GM19351 (cell line): ENCODE measurements at regions not wholly inside any gene's neighbourhood (a gene's known extent, or its start where the extent isn't known, plus 50 kb on each side); places are given as distances from the start of the nearest gene placed in this dataset.
"Not testable (repeated sequence)": the region's sequence is repeated elsewhere in the genome, so short reads cannot be mapped to it uniquely, and the experiment has no call there.

Experiments
- ATAC-seq: cut with Tn5 transposase; IDR thresholded peaks from one replicate; pipeline ENCODE4 v1.9.1; 2021; ENCODE audit warnings: mild to moderate bottlenecking, moderate library complexity; ENCODE audit not compliant: unreplicated experiment

DNA sequence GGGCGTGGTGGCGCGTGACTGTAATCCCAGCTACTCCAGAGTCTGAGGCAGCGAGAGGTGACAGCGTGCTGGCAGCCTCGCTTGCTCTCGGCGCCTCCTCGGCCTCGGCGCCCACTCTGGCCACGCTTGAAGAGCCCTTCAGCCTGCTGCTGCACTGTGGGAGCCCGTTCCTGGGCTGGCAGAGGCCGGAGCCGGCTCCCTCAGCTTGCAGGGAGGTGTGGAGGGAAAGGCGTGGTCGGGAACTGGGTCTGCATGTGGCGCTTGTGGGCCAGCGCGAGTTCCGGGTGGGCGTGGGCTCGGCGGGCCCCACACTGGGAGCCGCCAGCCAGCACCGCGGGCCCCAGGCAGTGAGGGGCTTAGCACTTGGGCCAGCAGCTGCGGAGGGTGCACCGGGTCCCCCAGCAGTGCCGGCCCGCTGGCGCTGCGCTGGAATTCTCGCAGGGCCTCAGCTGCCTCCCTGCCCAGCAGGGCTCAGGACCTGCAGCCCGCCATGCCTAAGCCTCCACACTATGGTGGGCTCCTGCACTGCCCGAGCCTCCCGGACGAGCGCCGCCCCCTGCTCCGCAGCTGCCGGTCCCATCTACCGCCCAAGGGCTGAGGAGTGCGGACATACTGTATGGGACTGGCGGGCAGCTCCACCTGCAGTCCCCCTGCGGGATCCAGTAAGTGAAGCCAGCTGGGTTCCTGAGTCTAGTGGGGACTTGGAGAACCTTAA lies 1093.3 kb upstream of the CDH8 start:
- no peak for ATAC-seq

DNA sequence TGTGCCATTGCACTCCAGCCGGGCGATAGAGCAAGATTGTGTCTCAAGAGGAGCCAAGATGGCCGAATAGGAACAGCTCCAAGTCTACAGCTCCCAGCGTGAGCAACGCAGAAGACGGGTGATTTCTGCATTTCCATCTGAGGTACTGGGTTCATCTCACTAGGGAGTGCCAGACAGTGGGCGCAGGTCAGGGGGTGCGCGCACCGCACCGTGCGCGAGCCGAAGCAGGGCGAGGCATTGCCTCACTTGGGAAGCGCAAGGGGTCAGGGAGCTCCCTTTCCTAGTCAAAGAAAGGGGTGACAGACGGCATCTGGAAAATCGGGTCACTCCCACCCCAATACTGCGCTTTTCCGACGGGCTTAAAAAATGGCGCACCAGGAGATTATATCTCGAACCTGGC lies 1083.7 kb upstream of the CDH8 start:
- not testable (repeated sequence) for ATAC-seq

DNA sequence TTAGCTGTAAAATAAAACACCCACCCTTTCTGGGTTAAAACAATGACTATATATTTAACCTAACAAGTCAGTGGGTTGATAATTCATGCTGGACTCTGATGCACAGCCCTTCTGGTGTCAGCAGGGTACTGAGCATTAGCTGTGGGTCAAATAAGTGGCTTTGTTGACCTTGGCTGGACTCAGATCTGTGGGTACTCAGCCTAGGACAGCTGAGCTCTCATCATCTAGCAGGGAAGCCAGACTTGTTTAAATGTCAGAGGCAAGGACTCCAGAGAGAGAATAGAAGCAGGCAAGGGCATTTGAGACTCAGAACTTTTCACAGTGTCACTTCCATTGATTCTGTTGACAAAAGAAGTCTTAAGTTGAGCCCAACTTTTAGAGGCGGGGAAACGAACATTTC lies 1063.8 kb upstream of the CDH8 start:
- no peak for ATAC-seq

DNA sequence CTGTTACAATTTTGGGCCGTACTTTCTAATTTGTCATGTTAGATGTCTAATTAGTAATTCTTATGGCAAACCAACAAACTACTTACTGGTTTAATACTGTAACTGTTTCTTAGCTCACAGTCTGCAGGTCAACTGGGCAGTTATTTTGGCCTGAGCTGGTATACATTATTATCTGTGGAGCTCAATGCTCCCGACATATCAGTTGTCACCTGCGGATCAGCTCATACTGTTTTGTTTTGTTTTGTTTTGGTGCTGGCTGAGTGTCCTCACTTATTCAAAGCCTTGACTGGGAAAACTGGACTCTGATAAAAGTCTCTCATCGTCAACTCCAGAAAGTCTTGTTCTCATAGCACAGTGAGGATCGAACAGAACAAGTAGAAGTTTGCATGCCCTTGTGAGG lies 1060.6 kb upstream of the CDH8 start:
- ATAC-seq: no peak

DNA sequence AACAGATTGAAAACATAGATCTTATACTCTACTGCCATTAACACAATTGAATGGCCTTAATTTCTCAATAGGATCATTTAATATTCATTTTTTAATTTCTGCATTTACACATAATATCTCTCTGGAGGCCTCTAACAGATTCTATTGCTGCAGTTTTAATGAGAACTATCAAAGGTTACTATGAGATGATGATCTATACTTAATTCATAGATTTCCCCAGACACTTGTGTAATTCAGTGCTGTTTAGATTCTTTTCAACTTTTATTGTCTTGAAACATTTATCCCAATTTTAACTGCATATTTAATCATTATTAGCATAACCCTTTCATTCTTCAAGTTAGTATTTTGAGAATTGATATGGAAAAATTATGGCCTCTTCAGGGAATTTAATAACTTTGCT lies 1056.5 kb upstream of the CDH8 start:
- ATAC-seq: no peak

DNA sequence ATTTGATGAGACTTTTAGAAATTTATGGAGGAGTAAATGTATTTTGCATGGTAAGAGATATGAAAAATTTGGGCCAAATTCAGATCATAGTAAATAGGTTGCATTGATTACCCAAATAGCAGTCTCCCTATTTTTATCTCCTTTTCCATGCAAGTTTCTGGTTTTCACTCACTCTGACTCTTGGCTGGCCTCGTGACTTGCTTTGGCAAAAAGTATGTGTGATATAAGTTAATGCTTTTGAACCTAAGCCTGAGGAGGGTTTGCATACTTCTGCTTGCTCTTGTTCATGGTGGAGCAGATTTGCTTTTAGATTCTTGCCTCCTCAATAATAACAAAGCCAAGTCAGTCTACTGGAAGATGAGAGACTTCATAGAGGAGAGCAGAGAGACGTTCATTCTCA lies 1045.9 kb upstream of the CDH8 start:
- ATAC-seq: no peak

DNA sequence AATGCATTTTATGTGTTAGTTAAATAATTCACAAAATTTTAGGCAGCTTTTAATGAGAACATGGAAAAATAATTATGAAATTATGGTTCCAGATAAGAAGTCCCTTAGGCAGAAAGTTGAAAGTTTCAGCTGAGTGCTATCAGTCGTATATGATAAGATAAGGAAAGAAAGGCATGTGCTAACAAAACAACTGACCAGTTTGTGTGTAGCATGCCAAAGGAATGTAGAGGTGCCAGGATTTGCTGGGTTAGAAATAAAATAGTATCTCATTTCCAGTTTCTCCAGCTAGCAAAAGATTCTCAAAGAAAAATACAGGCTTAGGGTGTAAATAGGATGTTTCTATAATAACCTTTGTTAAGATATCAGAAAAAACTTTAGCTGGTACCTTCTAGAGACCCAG lies 1044.5 kb upstream of the CDH8 start:
- ATAC-seq: no peak

DNA sequence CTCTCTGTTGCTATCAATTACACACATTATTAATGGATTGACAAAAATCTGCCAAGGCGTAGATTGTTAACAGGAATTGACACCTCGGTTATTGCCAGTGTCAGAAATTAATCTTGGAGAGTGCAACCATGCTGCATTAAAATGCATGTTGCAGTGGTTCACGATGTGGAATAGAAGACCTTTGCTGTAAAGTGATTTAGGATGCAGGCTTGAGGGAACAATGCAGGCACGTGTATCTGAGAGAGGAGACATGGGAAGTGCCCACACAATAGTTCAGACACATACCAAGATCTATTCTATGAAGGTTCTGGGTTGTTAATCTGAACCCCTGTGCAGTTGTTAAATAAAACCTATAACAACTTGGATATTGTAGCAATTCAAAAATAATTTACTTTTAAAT lies 1032.8 kb upstream of the CDH8 start:
- ATAC-seq: no peak

DNA sequence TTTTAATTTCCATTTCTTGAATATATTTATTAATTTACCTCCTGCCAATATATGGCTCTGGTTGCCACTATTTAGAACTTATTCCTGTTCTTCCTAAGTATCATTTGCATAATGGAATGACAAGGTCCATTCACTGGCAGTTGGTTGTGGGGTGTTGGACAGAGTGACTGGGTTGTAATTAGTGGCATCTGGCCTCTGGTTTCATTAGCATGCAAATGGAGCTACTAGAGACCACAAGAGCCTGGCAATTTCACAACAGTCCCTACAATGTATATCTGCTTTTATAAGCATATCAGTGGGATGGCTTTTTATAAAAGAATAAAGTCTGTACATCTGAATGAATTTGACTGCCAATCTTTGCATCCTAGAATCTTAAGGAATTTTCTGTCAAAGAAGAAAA lies 1030.9 kb upstream of the CDH8 start:
- no peak for ATAC-seq

DNA sequence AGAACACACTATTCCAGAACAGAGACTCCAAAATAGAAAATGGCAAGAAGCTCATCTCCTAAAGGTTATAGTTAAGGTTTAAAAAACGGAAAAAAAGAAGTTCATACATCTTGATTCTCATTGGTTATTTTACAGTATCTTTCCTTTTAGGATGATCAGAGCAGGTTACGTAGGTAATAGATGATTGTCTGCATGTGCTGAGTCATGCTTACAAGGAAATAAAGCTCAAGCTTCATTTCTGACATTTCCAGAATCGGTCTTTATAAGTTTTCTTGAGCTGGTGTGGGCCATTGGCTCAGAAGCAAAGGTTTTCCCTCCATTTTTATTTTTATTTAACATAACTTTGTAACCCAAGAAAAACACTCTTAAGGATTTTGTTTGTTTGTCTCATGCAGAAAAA lies 1030.3 kb upstream of the CDH8 start:
- no peak for ATAC-seq

DNA sequence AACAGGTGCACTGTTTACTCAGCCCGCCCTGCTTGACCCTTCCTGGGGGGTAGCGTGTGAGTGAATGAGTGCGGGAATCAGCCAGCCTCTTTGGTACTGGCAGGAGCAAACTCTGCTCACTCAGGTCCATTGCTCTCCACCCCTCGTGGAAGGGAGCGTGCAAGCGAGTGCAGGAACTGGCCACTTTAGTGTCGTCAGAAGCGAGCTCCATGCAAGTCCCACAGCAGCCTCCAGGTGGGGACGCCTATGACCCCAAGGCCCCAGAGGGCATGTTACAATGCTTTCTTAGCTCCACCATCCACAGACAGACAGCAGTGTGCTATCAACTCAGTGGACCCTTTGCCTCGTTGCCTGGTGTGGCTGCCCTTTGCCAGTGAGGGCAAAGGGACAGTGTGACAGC lies 1025.1 kb upstream of the CDH8 start:
- ATAC-seq: no peak

DNA sequence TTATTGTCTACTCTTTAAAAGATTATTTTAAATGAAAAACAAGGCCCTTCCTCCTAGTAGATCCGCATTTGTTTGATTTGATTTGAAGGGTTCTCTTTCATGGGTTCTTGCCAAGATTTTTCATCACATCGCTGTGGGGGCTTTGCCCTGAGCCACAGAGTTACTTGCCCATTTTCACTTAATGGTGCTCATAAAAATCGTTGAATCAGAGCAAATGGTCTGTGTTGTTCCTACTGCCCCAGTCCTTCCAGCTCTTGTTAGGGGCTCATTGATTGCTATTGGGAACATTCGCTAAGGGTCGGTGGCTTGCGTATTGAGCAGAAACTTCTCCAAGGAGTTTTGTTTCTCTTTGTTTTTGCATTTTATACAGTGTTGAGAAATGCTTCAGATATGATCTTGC lies 1023.4 kb upstream of the CDH8 start:
- ATAC-seq: no peak

DNA sequence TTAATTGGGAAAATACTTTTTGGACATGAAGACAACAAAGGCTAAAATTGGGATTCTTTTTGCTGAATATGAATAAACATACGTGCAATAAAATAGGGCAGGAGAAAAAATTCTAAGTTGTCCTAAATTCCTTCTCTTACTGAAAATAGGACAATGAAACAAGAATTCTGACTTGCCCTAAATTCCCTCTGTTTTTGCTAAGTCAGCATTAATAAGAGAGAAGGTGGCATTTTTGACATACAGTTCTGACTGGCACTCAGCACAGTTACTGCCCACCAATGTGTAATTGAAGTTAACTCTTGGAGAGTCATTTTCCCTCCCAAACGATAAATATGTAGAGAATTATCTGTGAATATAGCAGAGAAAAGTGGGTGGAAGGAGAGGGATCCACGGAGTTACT lies 1021.1 kb upstream of the CDH8 start:
- ATAC-seq: no peak

DNA sequence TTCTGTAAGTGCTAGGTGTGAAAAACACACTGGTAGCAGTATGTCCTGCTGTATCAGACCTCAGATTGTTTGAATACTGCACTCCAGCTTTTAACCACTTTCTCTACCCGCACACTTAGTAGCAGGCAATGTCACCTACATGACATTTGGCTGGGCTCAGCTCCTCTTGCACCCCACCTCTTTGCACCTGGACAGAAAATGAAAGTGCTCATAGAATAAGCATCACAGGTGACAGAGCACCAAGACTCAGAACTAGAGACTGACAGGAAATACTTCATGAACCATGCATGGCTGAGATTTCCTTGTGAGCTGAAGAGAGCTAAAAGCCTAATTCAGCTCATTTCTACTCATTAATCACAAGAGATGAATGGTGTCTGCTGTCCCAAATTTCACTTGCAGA lies 1014.2 kb upstream of the CDH8 start:
- ATAC-seq: no peak

DNA sequence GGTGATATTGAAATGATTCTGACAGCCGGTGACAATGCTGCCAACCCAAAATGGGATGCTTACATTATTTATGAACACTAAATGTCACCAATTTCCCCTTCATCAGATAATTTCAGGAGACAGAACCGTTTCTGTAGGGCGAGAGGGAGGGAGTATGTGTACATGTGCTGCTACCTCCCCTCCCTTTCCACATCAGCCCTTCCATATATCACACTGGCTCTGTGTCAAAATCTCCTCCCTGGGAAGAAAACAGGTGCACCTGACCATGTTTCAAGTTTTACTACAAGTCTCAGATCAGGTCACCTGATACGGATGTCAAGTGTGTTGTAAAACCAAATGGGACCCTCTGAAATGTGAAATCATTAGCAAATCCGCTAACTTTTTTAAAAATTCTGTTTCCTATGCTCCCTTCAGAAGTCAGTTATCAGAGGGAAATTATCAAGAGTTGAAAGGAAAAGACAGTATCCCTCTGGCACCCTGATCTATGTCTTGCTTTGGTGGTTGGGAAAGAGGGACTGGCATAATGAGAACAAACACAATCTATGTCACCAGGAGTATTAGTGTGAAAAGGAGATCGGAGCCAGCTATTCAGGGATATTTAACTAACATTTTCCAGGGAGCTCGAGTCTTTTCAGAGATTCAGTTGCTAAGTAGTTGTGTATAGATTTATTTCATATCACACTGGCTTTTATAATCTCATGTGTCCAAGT lies 1002.3 kb upstream of the CDH8 start:
- ATAC-seq: no peak

DNA sequence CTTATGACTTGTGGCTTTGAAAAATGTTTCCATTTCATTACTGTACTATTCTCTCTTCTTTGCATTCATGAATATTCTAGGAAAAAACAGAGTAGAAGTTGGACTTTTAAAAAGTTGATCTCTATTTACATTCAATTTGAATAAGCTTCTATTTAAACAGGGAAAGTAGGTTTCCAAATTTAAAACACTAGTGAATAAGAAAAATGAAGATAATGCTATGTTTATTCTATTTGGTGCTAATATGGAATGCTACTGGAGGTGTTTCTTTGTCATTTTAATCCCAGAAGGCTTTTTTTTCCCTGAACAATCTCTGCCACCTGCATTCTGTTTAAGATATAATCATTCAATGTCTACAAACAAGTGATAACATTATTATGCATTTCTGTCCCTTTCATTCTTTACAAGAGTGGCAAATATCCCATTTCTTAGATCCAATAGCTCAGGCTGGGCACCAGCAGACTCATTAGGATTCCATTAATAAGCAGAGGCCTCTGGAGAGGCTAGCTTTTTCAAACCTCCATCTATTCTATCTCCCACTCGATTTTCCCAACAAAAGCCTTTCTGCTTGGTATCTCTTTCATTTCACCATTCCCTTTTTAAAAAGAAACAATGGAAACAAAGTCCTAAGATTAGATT lies 1001.6 kb upstream of the CDH8 start:
- ATAC-seq: no peak

DNA sequence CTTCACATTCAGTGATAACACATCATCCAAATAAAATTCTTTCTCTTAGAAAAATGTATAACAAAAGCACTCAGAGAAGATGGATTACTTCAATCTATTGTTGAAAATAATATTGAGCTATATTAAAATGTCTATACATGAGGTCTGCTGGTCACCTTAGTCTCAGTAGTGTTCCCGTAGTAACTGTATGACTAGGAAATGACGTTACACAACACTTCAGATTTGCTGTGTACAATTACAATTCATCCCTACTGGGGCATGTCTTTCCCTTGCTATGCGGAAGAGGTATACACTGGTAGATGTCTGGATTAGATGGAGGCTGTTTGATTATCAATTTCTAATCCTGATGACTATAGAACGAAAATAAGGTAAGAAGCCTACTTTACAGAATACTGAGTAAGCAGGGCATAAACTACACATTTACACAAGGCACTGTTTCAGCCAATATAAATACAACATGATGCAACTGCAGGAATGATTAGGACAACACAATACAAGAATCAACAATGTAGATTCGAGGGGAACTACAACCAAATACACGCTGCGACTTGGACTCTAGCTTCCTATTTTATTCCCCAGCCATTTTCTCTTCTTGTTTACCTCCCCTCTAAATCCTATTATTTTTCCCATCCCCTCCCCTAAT lies 982.5 kb upstream of the CDH8 start:
- ATAC-seq: no peak

DNA sequence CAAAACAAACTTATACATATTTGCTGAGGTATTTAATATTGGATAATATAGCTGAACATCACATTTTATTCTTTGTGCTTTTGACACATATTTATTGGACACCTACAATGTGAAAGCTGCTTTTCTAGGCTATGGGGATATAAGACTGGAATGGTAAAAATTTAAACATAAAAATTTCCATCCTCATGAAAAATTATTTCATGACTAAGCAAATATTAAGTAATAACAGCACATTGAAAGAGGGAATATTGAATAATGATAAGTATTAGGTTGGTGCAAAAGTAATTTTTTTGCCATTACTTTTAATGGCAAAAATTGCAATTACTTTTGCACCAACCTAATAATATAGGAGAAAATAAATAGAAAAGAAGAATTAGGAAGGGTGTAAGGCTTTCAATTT lies 972.5 kb upstream of the CDH8 start:
- ATAC-seq: no peak

DNA sequence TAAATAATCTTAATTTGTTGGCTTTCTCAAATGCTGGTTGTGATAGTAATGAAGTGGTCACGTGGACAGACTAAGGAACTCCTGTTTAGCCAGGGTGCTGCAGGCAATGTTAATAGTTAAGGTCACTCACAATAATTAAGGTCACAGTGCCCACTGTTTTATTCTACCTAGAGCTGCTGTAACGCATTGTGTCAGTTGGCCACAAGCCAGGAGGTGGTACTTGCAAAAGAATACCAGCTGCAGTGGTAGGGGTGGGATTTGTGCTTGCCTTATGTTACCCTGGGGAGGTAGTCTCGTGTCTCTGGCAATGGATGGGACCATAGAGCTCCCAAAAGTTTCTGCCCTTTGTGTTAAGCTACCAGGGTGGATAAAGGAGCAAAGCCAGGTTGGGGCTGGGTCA lies 969.1 kb upstream of the CDH8 start:
- no peak for ATAC-seq

DNA sequence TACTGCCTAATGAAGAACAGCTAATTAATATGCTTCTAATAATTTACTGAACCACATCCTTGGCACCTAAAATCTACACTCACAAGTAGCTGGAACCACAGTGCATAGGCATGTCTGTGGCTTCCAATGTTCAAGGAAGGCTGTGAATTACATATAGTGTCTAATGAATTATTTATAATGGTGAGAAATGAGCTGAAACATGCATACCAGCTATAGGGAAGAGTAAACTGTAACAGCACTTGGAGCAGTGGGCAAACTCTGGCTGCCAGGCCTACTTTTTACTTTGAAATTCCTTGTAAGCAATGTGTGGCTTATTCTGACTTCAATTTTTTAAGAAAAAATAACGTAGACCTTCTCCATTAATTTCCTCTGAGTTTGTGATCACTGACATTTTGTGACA lies 953.2 kb upstream of the CDH8 start:
- no peak for ATAC-seq

DNA sequence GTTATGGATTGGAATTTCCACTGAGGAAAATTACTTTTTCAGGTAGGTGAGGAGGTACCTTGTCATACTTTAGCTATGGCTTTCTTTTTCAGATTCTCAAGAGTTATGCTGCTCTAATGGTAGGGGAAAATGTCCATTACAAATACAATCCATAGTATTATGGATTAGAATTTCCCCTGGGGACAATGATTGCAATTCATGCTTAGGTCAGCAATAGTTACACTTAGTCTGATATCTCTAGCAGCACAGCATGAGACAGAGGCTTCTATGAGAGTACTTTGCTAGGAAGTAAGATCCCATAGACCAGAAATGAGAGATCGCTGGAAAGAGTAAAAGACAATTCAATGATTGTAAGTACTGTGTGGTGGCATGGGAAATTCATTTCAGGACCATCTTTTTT lies 949.5 kb upstream of the CDH8 start:
- no peak for ATAC-seq

DNA sequence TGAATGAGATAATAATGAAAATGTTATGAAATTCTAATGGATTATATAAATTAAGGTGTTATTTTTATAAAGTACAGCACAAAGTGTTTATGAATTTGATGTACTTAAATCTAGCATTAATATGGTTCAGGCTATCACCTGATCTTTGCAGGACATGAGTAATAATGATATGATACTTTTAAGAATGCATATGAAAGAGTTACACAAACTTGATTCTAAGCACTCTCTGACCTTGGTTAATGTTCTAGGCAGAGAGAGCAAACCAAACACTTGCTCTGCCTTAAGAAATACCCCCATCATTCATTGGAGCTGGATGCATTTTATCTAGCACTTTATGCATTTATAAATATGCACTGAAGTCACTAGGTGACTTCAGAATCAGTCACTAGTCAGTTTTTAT lies 942.2 kb upstream of the CDH8 start:
- no peak for ATAC-seq
